ENCODE measurements at regions not wholly inside any gene's neighbourhood (a gene's known extent, or its start where the extent isn't known, plus 50 kb on each side); places are given as distances from the start of the nearest gene placed in this dataset.
A peak's percentile ranks its signal among the peaks of the same experiment; 100 is the strongest.

GRCh38 chr1:48084826-48085225, 87.6 kb upstream of the TRABD2B start:
- Histone ChIP-seq H2AFZ (ENCODE audit: control insufficient read depth, low read length) (no peak overlapping the region), H3K9me3 (ENCODE audit: control insufficient read depth, low read depth, low read length) (no peaks in the 10 kb centered on the region), H3K79me2 (ENCODE audit: control insufficient read depth, insufficient read depth, low read length) (no peaks in the 10 kb centered on the region), H3K4me3 (ENCODE audit: control insufficient read depth in 2 of 3, extremely low read depth in 1 of 3, insufficient read depth in 2 of 3, low read depth in 1 of 3, low read length in 3 of 3) (no peak overlapping the region), H3K27ac (ENCODE audit: control insufficient read depth, insufficient read depth, low read length) (no peak overlapping the region), H3K36me3 (ENCODE audit: control insufficient read depth in 2 of 2, extremely low read depth in 1 of 2, insufficient read depth in 2 of 2, low read length in 2 of 2) (no peaks in the 10 kb centered on the region), H3K9ac (ENCODE audit: control insufficient read depth, extremely low read depth, insufficient read depth, low read length) (no peak overlapping the region), H3K27me3 (ENCODE audit: control insufficient read depth, extremely low read depth, insufficient read depth, low read length) (no peaks in the 10 kb centered on the region), H3K4me1 (ENCODE audit: control insufficient read depth, extremely low read depth, insufficient read depth, low read length) (no peaks in the 10 kb centered on the region), H3K9me1 (ENCODE audit: control insufficient read depth, extremely low read depth, insufficient read depth, low read length) (no peaks in the 10 kb centered on the region), H4K20me1 (ENCODE audit: control insufficient read depth, extremely low read depth, insufficient read depth, low read length) (no peaks in the 10 kb centered on the region), H3K4me2 (ENCODE audit: control insufficient read depth, extremely low read depth, insufficient read depth, low read depth, low read length) (no peak overlapping the region)
- no peak for TF ChIP-seq CTCF (optimal IDR thresholded peaks at IDR 0.05 in 1 of 3, IDR thresholded peaks at IDR 0.05 in 1 of 3, conservative IDR thresholded peaks at IDR 0.05 in 1 of 3; ENCODE audit: extremely low read depth in 1 of 3, insufficient read depth in 2 of 3, low read length in 3 of 3)
- TF ChIP-seq EZH2 (IDR thresholded peaks at IDR 0.05; ENCODE audit: low read length), result no peak
- no peak for FAIRE-seq
- DNase-seq (ENCODE audit: low read depth, low spot score), result no peak
- dilution Hi-C loops (cut with MboI; ENCODE audit: extremely low pct_ligation_motif_present, low sequenced_read_pairs), result no loop called here

- dilution Hi-C loops (cut with MboI; ENCODE audit: extremely low pct_ligation_motif_present, low sequenced_read_pairs), result no loop called here
- H3K36me3 ChIP-seq (ENCODE audit: control insufficient read depth in 2 of 2, extremely low read depth in 1 of 2, insufficient read depth in 2 of 2, low read length in 2 of 2), result no peaks in the 10 kb centered on the region
- DNase-seq (ENCODE audit: low read depth, low spot score) (no peak), FAIRE-seq (peak; percentile 29)
- H3K4me3 ChIP-seq (ENCODE audit: control insufficient read depth in 2 of 3, extremely low read depth in 1 of 3, insufficient read depth in 2 of 3, low read depth in 1 of 3, low read length in 3 of 3), result no peak overlapping the region
- no peak overlapping the region for H3K9ac ChIP-seq (ENCODE audit: control insufficient read depth, extremely low read depth, insufficient read depth, low read length)
- no peaks in the 10 kb centered on the region for H4K20me1 ChIP-seq (ENCODE audit: control insufficient read depth, extremely low read depth, insufficient read depth, low read length)
- no peak overlapping the region for H3K27ac ChIP-seq (ENCODE audit: control insufficient read depth, insufficient read depth, low read length)
- no peaks in the 10 kb centered on the region for H3K9me3 ChIP-seq (ENCODE audit: control insufficient read depth, low read depth, low read length)
- TF ChIP-seq CTCF (optimal IDR thresholded peaks at IDR 0.05 in 1 of 3, IDR thresholded peaks at IDR 0.05 in 1 of 3, conservative IDR thresholded peaks at IDR 0.05 in 1 of 3; ENCODE audit: extremely low read depth in 1 of 3, insufficient read depth in 2 of 3, low read length in 3 of 3) (no peak), EZH2 (IDR thresholded peaks at IDR 0.05; ENCODE audit: low read length) (no peak)
- no peaks in the 10 kb centered on the region for H3K4me1 ChIP-seq (ENCODE audit: control insufficient read depth, extremely low read depth, insufficient read depth, low read length)
- no peak overlapping the region for H2AFZ ChIP-seq (ENCODE audit: control insufficient read depth, low read length)
- H3K4me2 ChIP-seq (ENCODE audit: control insufficient read depth, extremely low read depth, insufficient read depth, low read depth, low read length), result no peak overlapping the region
- H3K79me2 ChIP-seq (ENCODE audit: control insufficient read depth, insufficient read depth, low read length), result no peaks in the 10 kb centered on the region
- H3K27me3 ChIP-seq (ENCODE audit: control insufficient read depth, extremely low read depth, insufficient read depth, low read length), result peaks cover 8% of the 10 kb centered on the region
- no peaks in the 10 kb centered on the region for H3K9me1 ChIP-seq (ENCODE audit: control insufficient read depth, extremely low read depth, insufficient read depth, low read length)
These were observed 85.2 kb upstream of the TRABD2B start for GRCh38 chr1:48082271-48082962.
